Calu3 (cell line): ENCODE measurements at regions not wholly inside any gene's neighbourhood (a gene's known extent, or its start where the extent isn't known, plus 50 kb on each side); places are given as distances from the start of the nearest gene placed in this dataset.

Source experiments
- BruUV-seq: library from RNA; stranded (reverse); fragments of 400-500 nt; replicated peaks from 2 replicates; lab custom pipeline; 2021; lab: Mats Ljungman, UMichigan
- CTCF ChIA-PET: fragments of 300-600 bp; sonication (Branson Sonifier 250); formaldehyde crosslinking; loops from one replicate; lab custom pipeline; 2022; ENCODE audit warnings: antibody characterized with exemption; lab: Charles Lee
- DNase-seq: peaks from one replicate; pipeline ENCODE4 v3.0.0; 2022
- H3K27ac Mint-ChIP-seq: one replicate; pipeline ENCODE4 v1.8.0; 2022; ENCODE audit warnings: mixed read lengths; ENCODE audit not compliant: unreplicated experiment
- H3K27me3 Mint-ChIP-seq: one replicate; pipeline ENCODE4 v1.8.0; 2022; ENCODE audit warnings: mixed read lengths; ENCODE audit not compliant: unreplicated experiment
- H3K36me3 Mint-ChIP-seq: one replicate; pipeline ENCODE4 v1.8.0; 2022; ENCODE audit warnings: mild to moderate bottlenecking, moderate library complexity, mixed read lengths; ENCODE audit not compliant: insufficient read depth, unreplicated experiment
- H3K4me1 Mint-ChIP-seq: one replicate; pipeline ENCODE4 v1.8.0; 2022; ENCODE audit warnings: mild to moderate bottlenecking, low read depth, mixed read lengths; ENCODE audit not compliant: unreplicated experiment
- H3K4me3 Mint-ChIP-seq: one replicate; pipeline ENCODE4 v1.8.0; 2022; ENCODE audit warnings: mild to moderate bottlenecking, low read depth, moderate library complexity, mixed read lengths; ENCODE audit not compliant: unreplicated experiment
- H3K9me3 Mint-ChIP-seq: one replicate; pipeline ENCODE4 v1.8.0; 2022; ENCODE audit warnings: low read depth, mixed read lengths; ENCODE audit not compliant: unreplicated experiment
- intact Hi-C: fragments of 100-400 bp; cut with micrococcal nuclease; formaldehyde crosslinking; loops from one replicate; pipeline ENCODE4 v1.10.0; 2022; ENCODE audit not compliant: unreplicated experiment
- TF ChIP-seq, protein P1 (sequence below): fragments of 200-600 bp; IDR thresholded peaks from one replicate; pipeline ENCODE4 v1.8.0; 2022; ENCODE audit warnings: antibody characterized with exemption; ENCODE audit not compliant: unreplicated experiment

DNA sequence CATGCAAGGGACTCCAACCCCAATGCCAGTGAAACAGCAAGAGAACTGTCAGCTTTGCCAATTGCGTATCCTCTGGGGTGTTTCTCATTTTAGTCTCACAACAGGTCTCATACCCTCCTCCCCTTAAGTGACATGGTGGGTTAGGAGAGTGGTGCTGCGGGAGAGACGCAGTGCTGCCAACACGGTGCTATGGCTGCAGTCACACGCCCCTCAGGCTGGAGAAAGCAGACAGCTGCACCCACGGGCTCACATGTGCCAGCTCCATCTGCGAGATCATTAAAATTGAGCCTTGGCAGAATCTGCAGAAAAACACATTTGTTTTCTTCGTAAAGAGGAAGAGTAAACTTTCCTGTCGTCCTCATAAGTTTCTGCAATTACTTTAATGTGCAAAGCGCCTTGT is 114.7 kb downstream of the ANKRD60 start:
- DNase-seq, result no peak
- no TSS peak for BruUV-seq
- TF ChIP-seq, protein P1, sequence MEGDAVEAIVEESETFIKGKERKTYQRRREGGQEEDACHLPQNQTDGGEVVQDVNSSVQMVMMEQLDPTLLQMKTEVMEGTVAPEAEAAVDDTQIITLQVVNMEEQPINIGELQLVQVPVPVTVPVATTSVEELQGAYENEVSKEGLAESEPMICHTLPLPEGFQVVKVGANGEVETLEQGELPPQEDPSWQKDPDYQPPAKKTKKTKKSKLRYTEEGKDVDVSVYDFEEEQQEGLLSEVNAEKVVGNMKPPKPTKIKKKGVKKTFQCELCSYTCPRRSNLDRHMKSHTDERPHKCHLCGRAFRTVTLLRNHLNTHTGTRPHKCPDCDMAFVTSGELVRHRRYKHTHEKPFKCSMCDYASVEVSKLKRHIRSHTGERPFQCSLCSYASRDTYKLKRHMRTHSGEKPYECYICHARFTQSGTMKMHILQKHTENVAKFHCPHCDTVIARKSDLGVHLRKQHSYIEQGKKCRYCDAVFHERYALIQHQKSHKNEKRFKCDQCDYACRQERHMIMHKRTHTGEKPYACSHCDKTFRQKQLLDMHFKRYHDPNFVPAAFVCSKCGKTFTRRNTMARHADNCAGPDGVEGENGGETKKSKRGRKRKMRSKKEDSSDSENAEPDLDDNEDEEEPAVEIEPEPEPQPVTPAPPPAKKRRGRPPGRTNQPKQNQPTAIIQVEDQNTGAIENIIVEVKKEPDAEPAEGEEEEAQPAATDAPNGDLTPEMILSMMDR, result no peak
- Mint-ChIP-seq H3K36me3 (no peaks in the 10 kb centered on the region), H3K9me3 (peaks cover 19% of the 10 kb centered on the region), H3K4me1 (peaks cover 53% of the 10 kb centered on the region), H3K4me3 (no peak overlapping the region), H3K27ac (peak overlapping the region; percentile 29), H3K27me3 (no peaks in the 10 kb centered on the region)
- intact Hi-C loops, result loop anchor here (2.0 kb wide), 2 partner anchors 13 to 65 kb away; no protein-coding TSS in a partner anchor
- CTCF ChIA-PET, result interaction anchor here (1.2 to 1.9 kb wide), 2 partner anchors 14 to 18 kb away, joined by 4 to 8 read pairs; no protein-coding TSS in a partner anchor

DNA sequence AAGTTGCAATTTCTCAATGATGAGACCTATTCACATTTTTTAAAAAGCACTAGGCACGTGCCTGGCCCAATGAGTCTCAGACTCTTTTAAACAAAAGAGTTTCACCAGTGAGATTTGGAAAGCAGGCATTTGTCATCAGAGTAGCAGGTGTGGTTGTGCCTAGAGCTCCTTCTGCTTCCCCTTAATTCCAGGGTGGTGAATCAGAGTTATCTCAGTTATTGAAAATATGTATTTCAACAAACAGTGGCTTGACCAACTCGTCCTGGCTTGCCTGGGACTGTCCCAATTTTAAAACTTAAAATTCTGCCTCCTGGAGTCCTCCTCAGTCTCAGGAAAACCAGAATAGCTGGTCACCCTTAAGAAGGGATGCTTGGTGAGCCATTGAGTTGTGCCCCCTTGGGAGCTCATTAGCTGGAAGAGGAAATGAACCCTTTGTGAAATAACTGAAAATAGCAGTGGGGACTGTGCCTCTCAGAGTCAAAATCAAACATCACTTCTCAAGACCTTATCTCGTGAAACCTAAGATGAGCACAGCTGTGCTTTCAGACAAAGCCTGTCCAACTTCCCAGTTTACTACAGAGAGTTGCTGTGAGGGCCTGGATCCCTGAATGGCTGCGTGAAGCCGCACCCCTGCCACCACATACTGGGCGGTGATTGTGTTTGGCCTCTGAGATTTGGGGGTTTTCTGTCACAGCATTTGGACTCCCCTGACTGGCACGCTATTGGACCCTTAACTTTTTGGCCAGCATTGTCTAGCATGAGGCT is 116.3 kb downstream of the ANKRD60 start:
- DNase-seq, result peak; percentile 66
- intact Hi-C loops, result loop anchor here (2.0 kb wide), 2 partner anchors 15 to 67 kb away; no protein-coding TSS in a partner anchor
- H3K27ac Mint-ChIP-seq, result peak overlapping the region; percentile 29
- H3K36me3 Mint-ChIP-seq, result no peaks in the 10 kb centered on the region
- TF ChIP-seq, protein P1, result no peak
- peaks cover 57% of the 10 kb centered on the region for H3K4me1 Mint-ChIP-seq
- CTCF ChIA-PET, result interaction anchor here (0.7 to 1.7 kb wide), 12 partner anchors 10 to 490 kb away, joined by 3 to 14 read pairs (median 4); no protein-coding TSS in a partner anchor
- no peak overlapping the region for H3K4me3 Mint-ChIP-seq
- no peaks in the 10 kb centered on the region for H3K27me3 Mint-ChIP-seq
- H3K9me3 Mint-ChIP-seq, result peaks cover 11% of the 10 kb centered on the region
- BruUV-seq, result no TSS peak

DNA sequence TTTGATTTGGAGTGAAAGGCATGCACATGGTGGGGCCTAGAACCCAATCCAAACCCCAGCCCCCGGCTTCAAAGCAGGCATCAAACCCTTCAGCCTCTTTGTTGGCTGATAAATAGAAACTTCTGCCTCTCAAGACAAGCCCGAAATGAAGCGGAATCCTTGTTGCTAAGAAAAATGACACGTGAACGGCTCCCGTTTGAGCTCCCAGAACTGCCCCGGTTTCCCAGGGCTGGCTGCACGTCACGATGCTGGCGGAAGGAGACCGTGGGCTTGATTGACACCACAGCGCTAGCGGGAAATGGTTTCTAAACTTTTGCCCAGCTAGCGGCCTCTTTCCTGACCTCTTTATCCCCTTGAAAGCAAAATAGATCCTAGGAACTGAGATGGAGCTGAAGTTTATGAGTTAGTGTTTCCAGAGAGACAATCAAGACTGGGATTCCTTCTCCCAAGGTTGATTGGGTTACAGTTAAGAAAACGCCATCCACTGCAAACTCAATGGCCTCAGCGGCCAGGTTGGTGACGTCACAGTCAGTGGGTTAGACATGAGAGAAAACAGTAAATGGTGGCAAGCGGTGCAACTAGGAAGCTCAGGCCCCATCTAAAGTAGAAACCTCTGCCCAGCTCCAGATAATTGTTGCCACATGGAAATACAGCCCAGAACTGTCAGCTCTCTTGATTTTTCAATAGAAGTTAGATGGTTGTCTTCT is 117.0 kb downstream of the ANKRD60 start:
- peaks cover 57% of the 10 kb centered on the region for H3K4me1 Mint-ChIP-seq
- no peak overlapping the region for H3K4me3 Mint-ChIP-seq
- BruUV-seq, result no TSS peak
- no peaks in the 10 kb centered on the region for H3K27me3 Mint-ChIP-seq
- DNase-seq, result no peak
- H3K27ac Mint-ChIP-seq, result peak overlapping the region; percentile 29
- H3K9me3 Mint-ChIP-seq, result peaks cover 5% of the 10 kb centered on the region
- no peaks in the 10 kb centered on the region for H3K36me3 Mint-ChIP-seq
- intact Hi-C loops, result loop anchor here (2.0 kb wide), 2 partner anchors 15 to 67 kb away; no protein-coding TSS in a partner anchor
- TF ChIP-seq, protein P1, result no peak
- CTCF ChIA-PET, result interaction anchor here (0.7 to 1.7 kb wide), 12 partner anchors 9 to 490 kb away, joined by 3 to 14 read pairs (median 4); no protein-coding TSS in a partner anchor

DNA sequence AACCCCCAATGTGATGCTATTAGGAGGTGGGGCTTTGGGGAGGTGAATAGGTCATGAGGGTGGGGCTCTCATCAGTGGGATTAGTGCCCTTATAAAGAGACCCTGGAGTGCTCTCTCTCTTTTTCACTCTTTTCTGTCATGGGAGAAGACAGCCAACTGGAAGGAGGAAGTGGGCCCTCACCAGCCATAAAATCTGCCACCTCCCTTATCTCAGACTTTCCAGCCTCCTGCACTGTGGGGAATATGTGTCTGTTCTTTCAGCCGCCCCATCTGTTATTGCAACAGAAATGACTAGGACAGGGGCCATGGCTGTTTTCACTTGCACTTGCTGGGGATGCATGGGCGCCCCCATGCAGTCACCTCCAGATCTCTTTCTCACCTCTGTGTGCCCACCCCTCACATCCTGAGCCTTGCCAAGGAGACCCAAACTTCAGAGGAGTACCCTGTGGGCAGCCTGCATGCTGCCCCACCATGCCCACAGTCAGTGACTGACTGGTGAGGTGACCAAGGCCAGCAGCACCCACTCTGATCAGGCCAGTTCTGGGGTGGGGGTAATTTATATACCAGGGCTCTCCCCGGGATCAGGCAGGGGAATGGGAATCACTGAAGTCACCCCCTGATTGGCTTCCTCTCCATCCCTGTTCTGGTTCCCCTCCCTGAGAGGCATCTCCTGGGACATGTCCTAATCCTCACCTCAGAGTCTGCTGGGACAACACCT is 118.4 kb downstream of the ANKRD60 start:
- BruUV-seq, result no TSS peak
- DNase-seq, result no peak
- peaks cover 57% of the 10 kb centered on the region for H3K4me1 Mint-ChIP-seq
- no peaks in the 10 kb centered on the region for H3K36me3 Mint-ChIP-seq
- CTCF ChIA-PET, result no interaction called here
- TF ChIP-seq, protein P1, result no peak
- H3K9me3 Mint-ChIP-seq, result peaks cover 8% of the 10 kb centered on the region
- H3K4me3 Mint-ChIP-seq, result no peak overlapping the region
- peak overlapping the region; percentile 15 for H3K27ac Mint-ChIP-seq
- no peaks in the 10 kb centered on the region for H3K27me3 Mint-ChIP-seq
- intact Hi-C loops, result no loop called here
